Spleen (tissue), 11 donors: ENCODE measurements at regions not wholly inside any gene's neighbourhood (a gene's known extent, or its start where the extent isn't known, plus 50 kb on each side); places are given as distances from the start of the nearest gene placed in this dataset.

ENCODE experiments used
- DNase-seq: peaks from one replicate; pipeline ENCODE4 v3.0.0-alpha.2; 2020
- H3K27ac ChIP-seq, 8 donors: fragments of 200-600 bp; sonication (generic) in 7 of 8; 1 replicate in 4 of 8; 2 replicates in 4 of 8; pipeline versions ENCODE4 v1.5.0 to v1.8.0; 2016 to 2021; ENCODE audit warnings: inconsistent platforms in 4 of 8, mild to moderate bottlenecking in 4 of 8, moderate library complexity in 1 of 8
- H3K27me3 ChIP-seq, 7 donors: fragments of 200-600 bp; sonication (generic) in 6 of 7; replicated peaks in 1 of 7; 1 replicate in 4 of 7; 2 replicates in 3 of 7; pipeline versions ENCODE4 v1.5.0 to v1.8.0; 2016 to 2021; ENCODE audit warnings: inconsistent platforms in 3 of 7, mild to moderate bottlenecking in 1 of 7
- H3K36me3 ChIP-seq, 6 donors: fragments of 200-600 bp; sonication (generic) in 5 of 6; 1 replicate in 4 of 6; 2 replicates in 2 of 6; pipeline versions ENCODE4 v1.5.0 to v1.8.0; 2016 to 2021; ENCODE audit warnings: inconsistent platforms in 2 of 6
- H3K4me1 ChIP-seq, 6 donors: fragments of 200-600 bp; sonication (generic) in 5 of 6; 1 replicate in 3 of 6; 2 replicates in 3 of 6; pipeline versions ENCODE4 v1.5.0 to v1.8.0; 2016 to 2021; ENCODE audit warnings: inconsistent platforms in 3 of 6
- H3K4me3 ChIP-seq, 8 donors: fragments of 200-600 bp; sonication (generic) in 7 of 8; 1 replicate in 4 of 8; 2 replicates in 4 of 8; pipeline versions ENCODE4 v1.5.0 to v1.8.0; 2016 to 2021; ENCODE audit warnings: inconsistent platforms in 4 of 8, mild to moderate bottlenecking in 4 of 8, moderate library complexity in 2 of 8
- H3K9me3 ChIP-seq, 8 donors: fragments of 200-600 bp; sonication (generic) in 7 of 8; 1 replicate in 4 of 8; 2 replicates in 4 of 8; pipeline versions ENCODE4 v1.5.0 to v1.8.0; 2016 to 2021; ENCODE audit warnings: inconsistent platforms in 4 of 8
- CTCF ChIP-seq, 11 experiments: fragments of 200-600 bp in 7 of 11; fragments of 450-650 bp in 4 of 11; sonication (generic) in 4 of 11; IDR thresholded peaks in 8 of 11; conservative IDR thresholded peaks in 3 of 11; 1 replicate in 7 of 11; 2 replicates in 4 of 11; pipeline versions ENCODE4 v1.4.0 to v1.8.0; 2016 to 2021; ENCODE audit warnings: antibody characterized with exemption in 11 of 11, inconsistent platforms in 4 of 11, mild to moderate bottlenecking in 1 of 11
- POLR2A ChIP-seq, 3 donors: fragments of 450-650 bp; IDR thresholded peaks; one replicate each; pipeline ENCODE4 v1.5.1; 2017; ENCODE audit warnings: antibody characterized with exemption in 3 of 3, mild to moderate bottlenecking in 1 of 3
- POLR2AphosphoS5 ChIP-seq, 3 donors: sonication (generic); formaldehyde crosslinking; IDR thresholded peaks; one replicate each; pipeline ENCODE4 v1.5.1; 2017; ENCODE audit warnings: antibody characterized with exemption in 3 of 3
- WGBS, 5 donors: extraction: QIAGEN DNeasy Blood & Tissue Kit in 3 of 5; methylation state at CpG; one replicate each; pipeline versions ENCODE4 v1.1.5 to v1.1.7; 2013 to 2018; 5-methylcytosine and 5-hydroxymethylcytosine counted together
- intact Hi-C: fragments of 100-400 bp; cut with DNase I; formaldehyde crosslinking; loops from one replicate; pipeline ENCODE4 v1.15.0; 2023; ENCODE audit warnings: low total_unique reads
- donor health status: healthy with polysubstance abuse.
- donor health status: DM: no; HTN: no; CAD: no; lungs with moderate emphysema.
- donor health status: DM: no; HTN: no; CAD: no.
- donor health status: Bipolar disorder and iron deficiency.
- donor health status: healthy.
- donor health status: DM: no; HTN: no; CAD: no.
- donor health status: DM: yes; HTN: yes; CAD: no.

GRCh38 chr3:22495241-22495640 lies 707.9 kb upstream of the UBE2E2 start:
- intact Hi-C loops = no loop called here
- Histone ChIP-seq H3K27me3 (no peaks in the 10 kb centered on the region), H3K36me3 (no peaks in the 10 kb centered on the region), H3K4me1 (no peaks in the 10 kb centered on the region), H3K27ac (no peak overlapping the region), H3K4me3 (no peak overlapping the region), H3K9me3 (no peaks in the 10 kb centered on the region)
- 60 to 80% (median 72%) methylated on average over 2 of the region's 2 CpGs for WGBS, 5 donors
- TF ChIP-seq POLR2AphosphoS5 (IDR thresholded peaks at IDR 0.05) (no peak), POLR2A (IDR thresholded peaks at IDR 0.05) (no peak), CTCF (IDR thresholded peaks at IDR 0.05 in 8 of 11, conservative IDR thresholded peaks at IDR 0.05 in 3 of 11) (no peak)
- no peak for DNase-seq

- no peak for DNase-seq
- H3K9me3 ChIP-seq = no peaks in the 10 kb centered on the region
- H3K27me3 ChIP-seq = no peaks in the 10 kb centered on the region
- intact Hi-C loops = no loop called here
- WGBS, 5 donors = 45 to 84% (median 59%) methylated on average over 1 of the region's 1 CpG
- no peak overlapping the region for H3K4me3 ChIP-seq
- no peaks in the 10 kb centered on the region for H3K4me1 ChIP-seq
- H3K27ac ChIP-seq = no peak overlapping the region
- no peak for TF ChIP-seq POLR2A (IDR thresholded peaks at IDR 0.05)
- TF ChIP-seq POLR2AphosphoS5 (IDR thresholded peaks at IDR 0.05) = no peak
- TF ChIP-seq CTCF (IDR thresholded peaks at IDR 0.05 in 8 of 11, conservative IDR thresholded peaks at IDR 0.05 in 3 of 11) = no peak
- no peaks in the 10 kb centered on the region for H3K36me3 ChIP-seq
Observed at GRCh38 chr3:22495791-22496190, 707.3 kb upstream of the UBE2E2 start.

- no peaks in the 10 kb centered on the region for H3K36me3 ChIP-seq
- H3K9me3 ChIP-seq = no peaks in the 10 kb centered on the region
- WGBS, 5 donors = 89 to 97% (median 94%) methylated on average over 1 of the region's 1 CpG
- TF ChIP-seq POLR2A (IDR thresholded peaks at IDR 0.05) (no peak), CTCF (IDR thresholded peaks at IDR 0.05 in 8 of 11, conservative IDR thresholded peaks at IDR 0.05 in 3 of 11) (no peak), POLR2AphosphoS5 (IDR thresholded peaks at IDR 0.05) (no peak)
- DNase-seq = no peak
- H3K27me3 ChIP-seq = no peaks in the 10 kb centered on the region
- H3K4me1 ChIP-seq = no peaks in the 10 kb centered on the region
- H3K27ac ChIP-seq = no peak overlapping the region
- intact Hi-C loops = no loop called here
- H3K4me3 ChIP-seq = no peak overlapping the region
Observed at GRCh38 chr3:22496641-22497040, 706.5 kb upstream of the UBE2E2 start.

- Histone ChIP-seq H3K27ac (no peak overlapping the region), H3K4me3 (no peak overlapping the region), H3K4me1 (no peaks in the 10 kb centered on the region), H3K36me3 (no peaks in the 10 kb centered on the region), H3K9me3 (peaks cover 0 to 9% (median 0%) of the 10 kb centered on the region in 8 donors), H3K27me3 (no peaks in the 10 kb centered on the region)
- intact Hi-C loops = no loop called here
- no peak for DNase-seq
- TF ChIP-seq POLR2AphosphoS5 (IDR thresholded peaks at IDR 0.05) = no peak
- WGBS, 5 donors = 45 to 76% (median 57%) methylated on average over 1 of the region's 1 CpG
Observed at GRCh38 chr3:22506871-22507270, 696.3 kb upstream of the UBE2E2 start.

- Histone ChIP-seq H3K27me3 (no peaks in the 10 kb centered on the region), H3K36me3 (no peaks in the 10 kb centered on the region), H3K4me3 (no peak overlapping the region), H3K4me1 (no peaks in the 10 kb centered on the region), H3K9me3 (peaks cover 0 to 9% (median 0%) of the 10 kb centered on the region in 8 donors), H3K27ac (no peak overlapping the region)
- no peak for TF ChIP-seq CTCF (IDR thresholded peaks at IDR 0.05 in 8 of 11, conservative IDR thresholded peaks at IDR 0.05 in 3 of 11)
- no peak for TF ChIP-seq POLR2AphosphoS5 (IDR thresholded peaks at IDR 0.05)
- TF ChIP-seq POLR2A (IDR thresholded peaks at IDR 0.05) = no peak
- intact Hi-C loops = no loop called here
- no peak for DNase-seq
Observed at GRCh38 chr3:22507709-22508108, 695.4 kb upstream of the UBE2E2 start.
